ENCODE measurements at regions not wholly inside any gene's neighbourhood (a gene's known extent, or its start where the extent isn't known, plus 50 kb on each side); places are given as distances from the start of the nearest gene placed in this dataset.

- Histone ChIP-seq H3K9ac (ENCODE audit: low read depth in 1 of 3, low read length in 3 of 3) (no peak overlapping the region), H3K36me3 (ENCODE audit: control insufficient read depth in 3 of 3, insufficient read depth in 3 of 3, low read length in 3 of 3) (no peaks in the 10 kb centered on the region), H3K27ac (ENCODE audit: low read depth, low read length) (no peak overlapping the region), H3K4me1 (ENCODE audit: control insufficient read depth in 3 of 3, insufficient read depth in 3 of 3, low read length in 3 of 3) (peaks cover 0 to 7% (median 6%) of the 10 kb centered on the region in 3 donors), H3K9me3 (ENCODE audit: control insufficient read depth in 3 of 3, low read length in 3 of 3) (no peaks in the 10 kb centered on the region), H3K27me3 (ENCODE audit: control insufficient read depth in 3 of 3, insufficient read depth in 3 of 3, low read length in 3 of 3) (peaks cover 0 to 5% (median 0%) of the 10 kb centered on the region in 3 donors), H3K4me3 (ENCODE audit: low read length in 3 of 3) (no peak overlapping the region)
Observed at GRCh38 chr15:70461017-70461416, 302.3 kb downstream of the UACA start.

GRCh38 chr15:70459312-70459711 lies 304.0 kb downstream of the UACA start:
- no peaks in the 10 kb centered on the region for H3K9me3 ChIP-seq (ENCODE audit: control insufficient read depth in 3 of 3, low read length in 3 of 3)
- no peaks in the 10 kb centered on the region for H3K27me3 ChIP-seq (ENCODE audit: control insufficient read depth in 3 of 3, insufficient read depth in 3 of 3, low read length in 3 of 3)
- no peak overlapping the region for H3K4me3 ChIP-seq (ENCODE audit: low read length in 3 of 3)
- no peaks in the 10 kb centered on the region for H3K36me3 ChIP-seq (ENCODE audit: control insufficient read depth in 3 of 3, insufficient read depth in 3 of 3, low read length in 3 of 3)
- H3K9ac ChIP-seq (ENCODE audit: low read depth in 1 of 3, low read length in 3 of 3): no peak overlapping the region
- H3K4me1 ChIP-seq (ENCODE audit: control insufficient read depth in 3 of 3, insufficient read depth in 3 of 3, low read length in 3 of 3): peaks cover 0 to 7% (median 6%) of the 10 kb centered on the region in 3 donors
- no peak overlapping the region for H3K27ac ChIP-seq (ENCODE audit: low read depth, low read length)

GRCh38 chr15:70453766-70454165 lies 309.6 kb downstream of the UACA start:
- Histone ChIP-seq H3K4me1 (ENCODE audit: control insufficient read depth in 3 of 3, insufficient read depth in 3 of 3, low read length in 3 of 3) (no peaks in the 10 kb centered on the region), H3K27me3 (ENCODE audit: control insufficient read depth in 3 of 3, insufficient read depth in 3 of 3, low read length in 3 of 3) (peaks cover 0 to 6% (median 4%) of the 10 kb centered on the region in 3 donors), H3K36me3 (ENCODE audit: control insufficient read depth in 3 of 3, insufficient read depth in 3 of 3, low read length in 3 of 3) (no peaks in the 10 kb centered on the region), H3K4me3 (ENCODE audit: low read length in 3 of 3) (no peak overlapping the region), H3K9ac (ENCODE audit: low read depth in 1 of 3, low read length in 3 of 3) (no peak overlapping the region), H3K27ac (ENCODE audit: low read depth, low read length) (no peak overlapping the region), H3K9me3 (ENCODE audit: control insufficient read depth in 3 of 3, low read length in 3 of 3) (no peaks in the 10 kb centered on the region)

- no peak overlapping the region for H3K4me3 ChIP-seq (ENCODE audit: low read length in 3 of 3)
- peaks cover 0 to 2% (median 0%) of the 10 kb centered on the region in 3 donors for H3K4me1 ChIP-seq (ENCODE audit: control insufficient read depth in 3 of 3, insufficient read depth in 3 of 3, low read length in 3 of 3)
- no peak overlapping the region for H3K9ac ChIP-seq (ENCODE audit: low read depth in 1 of 3, low read length in 3 of 3)
- H3K27ac ChIP-seq (ENCODE audit: low read depth, low read length): no peak overlapping the region
- no peaks in the 10 kb centered on the region for H3K9me3 ChIP-seq (ENCODE audit: control insufficient read depth in 3 of 3, low read length in 3 of 3)
- H3K27me3 ChIP-seq (ENCODE audit: control insufficient read depth in 3 of 3, insufficient read depth in 3 of 3, low read length in 3 of 3): peaks cover 0 to 11% (median 4%) of the 10 kb centered on the region in 3 donors
- H3K36me3 ChIP-seq (ENCODE audit: control insufficient read depth in 3 of 3, insufficient read depth in 3 of 3, low read length in 3 of 3): no peaks in the 10 kb centered on the region
Observed at GRCh38 chr15:70453238-70453637, 310.1 kb downstream of the UACA start.

GRCh38 chr15:70451821-70452653 lies 311.3 kb downstream of the UACA start:
- H3K36me3 ChIP-seq (ENCODE audit: control insufficient read depth in 3 of 3, insufficient read depth in 3 of 3, low read length in 3 of 3): no peaks in the 10 kb centered on the region
- no peak overlapping the region for H3K27ac ChIP-seq (ENCODE audit: low read depth, low read length)
- no peak overlapping the region for H3K9ac ChIP-seq (ENCODE audit: low read depth in 1 of 3, low read length in 3 of 3)
- peaks cover 0 to 19% (median 4%) of the 10 kb centered on the region in 3 donors for H3K27me3 ChIP-seq (ENCODE audit: control insufficient read depth in 3 of 3, insufficient read depth in 3 of 3, low read length in 3 of 3)
- no peak overlapping the region for H3K4me3 ChIP-seq (ENCODE audit: low read length in 3 of 3)
- H3K9me3 ChIP-seq (ENCODE audit: control insufficient read depth in 3 of 3, low read length in 3 of 3): no peaks in the 10 kb centered on the region
- peaks cover 0 to 5% (median 0%) of the 10 kb centered on the region in 3 donors for H3K4me1 ChIP-seq (ENCODE audit: control insufficient read depth in 3 of 3, insufficient read depth in 3 of 3, low read length in 3 of 3)

- Histone ChIP-seq H3K36me3 (ENCODE audit: control insufficient read depth in 3 of 3, insufficient read depth in 3 of 3, low read length in 3 of 3) (no peaks in the 10 kb centered on the region), H3K27me3 (ENCODE audit: control insufficient read depth in 3 of 3, insufficient read depth in 3 of 3, low read length in 3 of 3) (peaks cover 0 to 19% (median 4%) of the 10 kb centered on the region in 3 donors), H3K9ac (ENCODE audit: low read depth in 1 of 3, low read length in 3 of 3) (no peak overlapping the region), H3K4me3 (ENCODE audit: low read length in 3 of 3) (no peak overlapping the region), H3K27ac (ENCODE audit: low read depth, low read length) (no peak overlapping the region), H3K9me3 (ENCODE audit: control insufficient read depth in 3 of 3, low read length in 3 of 3) (no peaks in the 10 kb centered on the region), H3K4me1 (ENCODE audit: control insufficient read depth in 3 of 3, insufficient read depth in 3 of 3, low read length in 3 of 3) (peaks cover 0 to 5% (median 0%) of the 10 kb centered on the region in 3 donors)
Observed at GRCh38 chr15:70450142-70450443, 313.3 kb downstream of the UACA start.

GRCh38 chr15:70449311-70450141 lies 313.8 kb downstream of the UACA start:
- no peaks in the 10 kb centered on the region for H3K9me3 ChIP-seq (ENCODE audit: control insufficient read depth in 3 of 3, low read length in 3 of 3)
- H3K36me3 ChIP-seq (ENCODE audit: control insufficient read depth in 3 of 3, insufficient read depth in 3 of 3, low read length in 3 of 3): no peaks in the 10 kb centered on the region
- no peak overlapping the region for H3K9ac ChIP-seq (ENCODE audit: low read depth in 1 of 3, low read length in 3 of 3)
- H3K27ac ChIP-seq (ENCODE audit: low read depth, low read length): no peak overlapping the region
- no peak overlapping the region for H3K4me3 ChIP-seq (ENCODE audit: low read length in 3 of 3)
- peaks cover 0 to 5% (median 0%) of the 10 kb centered on the region in 3 donors for H3K4me1 ChIP-seq (ENCODE audit: control insufficient read depth in 3 of 3, insufficient read depth in 3 of 3, low read length in 3 of 3)
- peaks cover 0 to 19% (median 4%) of the 10 kb centered on the region in 3 donors for H3K27me3 ChIP-seq (ENCODE audit: control insufficient read depth in 3 of 3, insufficient read depth in 3 of 3, low read length in 3 of 3)

GRCh38 chr15:70447928-70448698 lies 315.2 kb downstream of the UACA start:
- no peaks in the 10 kb centered on the region for H3K9me3 ChIP-seq (ENCODE audit: control insufficient read depth in 3 of 3, low read length in 3 of 3)
- H3K27me3 ChIP-seq (ENCODE audit: control insufficient read depth in 3 of 3, insufficient read depth in 3 of 3, low read length in 3 of 3): peaks cover 0 to 23% (median 4%) of the 10 kb centered on the region in 3 donors
- H3K36me3 ChIP-seq (ENCODE audit: control insufficient read depth in 3 of 3, insufficient read depth in 3 of 3, low read length in 3 of 3): no peaks in the 10 kb centered on the region
- no peak overlapping the region for H3K4me3 ChIP-seq (ENCODE audit: low read length in 3 of 3)
- H3K4me1 ChIP-seq (ENCODE audit: control insufficient read depth in 3 of 3, insufficient read depth in 3 of 3, low read length in 3 of 3): peaks cover 0 to 5% (median 0%) of the 10 kb centered on the region in 3 donors
- no peak overlapping the region for H3K27ac ChIP-seq (ENCODE audit: low read depth, low read length)
- H3K9ac ChIP-seq (ENCODE audit: low read depth in 1 of 3, low read length in 3 of 3): no peak overlapping the region

GRCh38 chr15:70447521-70447920 lies 315.8 kb downstream of the UACA start:
- H3K27me3 ChIP-seq (ENCODE audit: control insufficient read depth in 3 of 3, insufficient read depth in 3 of 3, low read length in 3 of 3): peaks cover 0 to 27% (median 6%) of the 10 kb centered on the region in 3 donors
- H3K4me1 ChIP-seq (ENCODE audit: control insufficient read depth in 3 of 3, insufficient read depth in 3 of 3, low read length in 3 of 3): peaks cover 0 to 5% (median 0%) of the 10 kb centered on the region in 3 donors
- H3K36me3 ChIP-seq (ENCODE audit: control insufficient read depth in 3 of 3, insufficient read depth in 3 of 3, low read length in 3 of 3): no peaks in the 10 kb centered on the region
- H3K9ac ChIP-seq (ENCODE audit: low read depth in 1 of 3, low read length in 3 of 3): no peak overlapping the region
- no peak overlapping the region for H3K27ac ChIP-seq (ENCODE audit: low read depth, low read length)
- H3K4me3 ChIP-seq (ENCODE audit: low read length in 3 of 3): no peak overlapping the region
- H3K9me3 ChIP-seq (ENCODE audit: control insufficient read depth in 3 of 3, low read length in 3 of 3): no peaks in the 10 kb centered on the region

All from skeletal muscle tissue (tissue), 3 donors.